ENCODE measurements at regions not wholly inside any gene's neighbourhood (a gene's known extent, or its start where the extent isn't known, plus 50 kb on each side); places are given as distances from the start of the nearest gene placed in this dataset.

- Histone ChIP-seq H3K9ac (ENCODE audit: low read depth, low read length) (no peak overlapping the region), H3K4me1 (ENCODE audit: insufficient read depth, low read length) (peaks cover 35% of the 10 kb centered on the region), H3K27me3 (ENCODE audit: insufficient read depth, low read length) (no peaks in the 10 kb centered on the region), H3K36me3 (ENCODE audit: insufficient read depth, low read depth, low read length) (no peaks in the 10 kb centered on the region), H3K27ac (ENCODE audit: low read length) (no peak overlapping the region), H3K4me3 (ENCODE audit: low read length) (no peak overlapping the region), H3K9me3 (ENCODE audit: insufficient read depth, low read depth, low read length) (no peaks in the 10 kb centered on the region)
Measured at GRCh38 chr1:30808067-30808662, 50.6 kb upstream of the LAPTM5 start.

GRCh38 chr1:30807318-30808066, 49.9 kb upstream of the LAPTM5 start:
- H3K9ac ChIP-seq (ENCODE audit: low read depth, low read length) = no peak overlapping the region
- no peak overlapping the region for H3K27ac ChIP-seq (ENCODE audit: low read length)
- no peaks in the 10 kb centered on the region for H3K27me3 ChIP-seq (ENCODE audit: insufficient read depth, low read length)
- no peaks in the 10 kb centered on the region for H3K9me3 ChIP-seq (ENCODE audit: insufficient read depth, low read depth, low read length)
- no peak overlapping the region for H3K4me3 ChIP-seq (ENCODE audit: low read length)
- H3K4me1 ChIP-seq (ENCODE audit: insufficient read depth, low read length) = peaks cover 35% of the 10 kb centered on the region
- H3K36me3 ChIP-seq (ENCODE audit: insufficient read depth, low read depth, low read length) = no peaks in the 10 kb centered on the region
